ENCODE measurements at regions not wholly inside any gene's neighbourhood (a gene's known extent, or its start where the extent isn't known, plus 50 kb on each side); places are given as distances from the start of the nearest gene placed in this dataset.
A peak's percentile ranks its signal among the peaks of the same experiment; 100 is the strongest.

- H3K27me3 ChIP-seq (ENCODE audit: insufficient read depth, low read length) = no peaks in the 10 kb centered on the region
Observed at GRCh38 chr2:180367815-180368214, 360.7 kb upstream of the CWC22 start.

GRCh38 chr2:180366481-180366880 is 359.4 kb upstream of the CWC22 start:
- Histone ChIP-seq H3K27me3 (ENCODE audit: insufficient read depth, low read length) (no peaks in the 10 kb centered on the region), H3K36me3 (ENCODE audit: insufficient read depth, low read length) (no peaks in the 10 kb centered on the region), H3K79me2 (ENCODE audit: insufficient read depth, low read length) (no peaks in the 10 kb centered on the region), H2AFZ (ENCODE audit: low read depth, low read length) (no peak overlapping the region), H3K9ac (ENCODE audit: low read length) (no peak overlapping the region), H3K9me3 (ENCODE audit: insufficient read depth, low read depth, low read length) (no peaks in the 10 kb centered on the region), H3K27ac (ENCODE audit: low read depth, low read length) (no peak overlapping the region), H3K4me3 (ENCODE audit: insufficient read depth, low read depth, low read length) (no peak overlapping the region), H3K4me1 (ENCODE audit: insufficient read depth, low read length) (no peaks in the 10 kb centered on the region), H3K4me2 (ENCODE audit: low read length) (no peak overlapping the region), H4K20me1 (ENCODE audit: insufficient read depth, low read length) (no peaks in the 10 kb centered on the region)
- no peak for DNase-seq (ENCODE audit: low read depth)
- TF ChIP-seq CTCF (IDR thresholded peaks at IDR 0.05; ENCODE audit: insufficient read depth, low read depth, low read length) (no peak), EZH2 (IDR thresholded peaks at IDR 0.05; ENCODE audit: insufficient read depth, low read length) (no peak)
- Mint-ChIP-seq H3K4me3 (ENCODE audit: unreplicated experiment) (no peak overlapping the region), H3K36me3 (ENCODE audit: low read depth, unreplicated experiment) (no peaks in the 10 kb centered on the region), H3K27me3 (ENCODE audit: low read depth, unreplicated experiment) (no peaks in the 10 kb centered on the region), H3K9me3 (ENCODE audit: unreplicated experiment) (no peaks in the 10 kb centered on the region), H3K4me1 (ENCODE audit: low read depth, unreplicated experiment) (no peaks in the 10 kb centered on the region), H3K27ac (ENCODE audit: unreplicated experiment) (no peak overlapping the region)
- FAIRE-seq = no peak

More at GRCh38 chr2:180367815-180368214, 360.7 kb upstream of the CWC22 start:
- Histone ChIP-seq H3K36me3 (ENCODE audit: insufficient read depth, low read length) (no peaks in the 10 kb centered on the region), H3K4me1 (ENCODE audit: insufficient read depth, low read length) (no peaks in the 10 kb centered on the region), H3K9ac (ENCODE audit: low read length) (no peak overlapping the region), H3K27ac (ENCODE audit: low read depth, low read length) (no peak overlapping the region), H2AFZ (ENCODE audit: low read depth, low read length) (no peak overlapping the region), H3K4me2 (ENCODE audit: low read length) (no peak overlapping the region), H3K9me3 (ENCODE audit: insufficient read depth, low read depth, low read length) (no peaks in the 10 kb centered on the region), H3K79me2 (ENCODE audit: insufficient read depth, low read length) (no peaks in the 10 kb centered on the region), H3K4me3 (ENCODE audit: insufficient read depth, low read depth, low read length) (no peak overlapping the region), H4K20me1 (ENCODE audit: insufficient read depth, low read length) (no peaks in the 10 kb centered on the region)
- H3K4me3 Mint-ChIP-seq (ENCODE audit: unreplicated experiment) = no peak overlapping the region
- no peaks in the 10 kb centered on the region for H3K36me3 Mint-ChIP-seq (ENCODE audit: low read depth, unreplicated experiment)
- peak; percentile 47 for DNase-seq (ENCODE audit: low read depth)
- TF ChIP-seq CTCF (IDR thresholded peaks at IDR 0.05; ENCODE audit: insufficient read depth, low read depth, low read length) = no peak
- no peak for TF ChIP-seq EZH2 (IDR thresholded peaks at IDR 0.05; ENCODE audit: insufficient read depth, low read length)
- FAIRE-seq = no peak
- no peak overlapping the region for H3K27ac Mint-ChIP-seq (ENCODE audit: unreplicated experiment)
- H3K4me1 Mint-ChIP-seq (ENCODE audit: low read depth, unreplicated experiment) = no peaks in the 10 kb centered on the region
- no peaks in the 10 kb centered on the region for H3K9me3 Mint-ChIP-seq (ENCODE audit: unreplicated experiment)
- H3K27me3 Mint-ChIP-seq (ENCODE audit: low read depth, unreplicated experiment) = no peaks in the 10 kb centered on the region

GRCh38 chr2:180364719-180365118 is 357.6 kb upstream of the CWC22 start:
- Histone ChIP-seq H3K27me3 (ENCODE audit: insufficient read depth, low read length) (no peaks in the 10 kb centered on the region), H4K20me1 (ENCODE audit: insufficient read depth, low read length) (no peaks in the 10 kb centered on the region), H3K4me3 (ENCODE audit: insufficient read depth, low read depth, low read length) (no peak overlapping the region), H3K4me2 (ENCODE audit: low read length) (no peak overlapping the region), H3K36me3 (ENCODE audit: insufficient read depth, low read length) (no peaks in the 10 kb centered on the region), H3K9me3 (ENCODE audit: insufficient read depth, low read depth, low read length) (no peaks in the 10 kb centered on the region), H3K27ac (ENCODE audit: low read depth, low read length) (no peak overlapping the region), H3K9ac (ENCODE audit: low read length) (no peak overlapping the region), H3K4me1 (ENCODE audit: insufficient read depth, low read length) (no peaks in the 10 kb centered on the region), H2AFZ (ENCODE audit: low read depth, low read length) (peak overlapping the region; percentile 14), H3K79me2 (ENCODE audit: insufficient read depth, low read length) (no peaks in the 10 kb centered on the region)
- DNase-seq (ENCODE audit: low read depth) (no peak), FAIRE-seq (no peak)
- H3K36me3 Mint-ChIP-seq (ENCODE audit: low read depth, unreplicated experiment) = no peaks in the 10 kb centered on the region
- no peaks in the 10 kb centered on the region for H3K4me1 Mint-ChIP-seq (ENCODE audit: low read depth, unreplicated experiment)
- H3K9me3 Mint-ChIP-seq (ENCODE audit: unreplicated experiment) = no peaks in the 10 kb centered on the region
- H3K27me3 Mint-ChIP-seq (ENCODE audit: low read depth, unreplicated experiment) = no peaks in the 10 kb centered on the region
- no peak overlapping the region for H3K4me3 Mint-ChIP-seq (ENCODE audit: unreplicated experiment)
- TF ChIP-seq EZH2 (IDR thresholded peaks at IDR 0.05; ENCODE audit: insufficient read depth, low read length) (no peak), CTCF (IDR thresholded peaks at IDR 0.05; ENCODE audit: insufficient read depth, low read depth, low read length) (no peak)
- H3K27ac Mint-ChIP-seq (ENCODE audit: unreplicated experiment) = no peak overlapping the region

All from astrocyte (in vitro differentiated cells and primary cell).